HG02943 (cell line): ENCODE measurements at regions not wholly inside any gene's neighbourhood (a gene's known extent, or its start where the extent isn't known, plus 50 kb on each side); places are given as distances from the start of the nearest gene placed in this dataset.
A peak's percentile ranks its signal among the peaks of the same experiment; 100 is the strongest.
"Not testable (repeated sequence)": the region's sequence is repeated elsewhere in the genome, so short reads cannot be mapped to it uniquely, and the experiment has no call there.

Source experiments
- ATAC-seq: cut with Tn5 transposase; IDR thresholded peaks from one replicate; pipeline ENCODE4 v1.9.1; 2021; ENCODE audit warnings: mild to moderate bottlenecking, low read depth, moderate library complexity; ENCODE audit not compliant: unreplicated experiment

- not testable (repeated sequence) for ATAC-seq
These were observed 57.0 kb upstream of the NEUROD1 start for GRCh38 chr2:181737302-181737701.

- no peak for ATAC-seq
These were observed 57.8 kb upstream of the NEUROD1 start for GRCh38 chr2:181738074-181738473.

GRCh38 chr2:181738563-181738962 lies 58.2 kb upstream of the NEUROD1 start:
- no peak for ATAC-seq

- ATAC-seq, result no peak
These were observed 61.4 kb upstream of the NEUROD1 start for GRCh38 chr2:181741756-181742155.

- ATAC-seq, result no peak
These were observed 62.0 kb upstream of the NEUROD1 start for GRCh38 chr2:181742361-181742760.

- peak; percentile 61 for ATAC-seq
These were observed 62.8 kb upstream of the NEUROD1 start for GRCh38 chr2:181742922-181743722.

GRCh38 chr2:181743723-181744031 lies 63.4 kb upstream of the NEUROD1 start:
- no peak for ATAC-seq

- no peak for ATAC-seq
These were observed 65.7 kb upstream of the NEUROD1 start for GRCh38 chr2:181745796-181746540.

- ATAC-seq, result no peak
These were observed 66.5 kb upstream of the NEUROD1 start for GRCh38 chr2:181746844-181747243.

- ATAC-seq, result no peak
These were observed 70.0 kb upstream of the NEUROD1 start for GRCh38 chr2:181750305-181750704.

- ATAC-seq, result no peak
These were observed 71.1 kb upstream of the NEUROD1 start for GRCh38 chr2:181751266-181752030.

- no peak for ATAC-seq
These were observed 72.0 kb upstream of the NEUROD1 start for GRCh38 chr2:181752301-181752700.

GRCh38 chr2:181753686-181754085 lies 73.4 kb upstream of the NEUROD1 start:
- ATAC-seq, result no peak

- ATAC-seq, result no peak
These were observed 73.8 kb upstream of the NEUROD1 start for GRCh38 chr2:181754105-181754504.

- ATAC-seq, result no peak
These were observed 74.9 kb upstream of the NEUROD1 start for GRCh38 chr2:181755181-181755580.

GRCh38 chr2:181760521-181760920 lies 80.2 kb upstream of the NEUROD1 start:
- ATAC-seq, result no peak

GRCh38 chr2:181761175-181761574 lies 80.9 kb upstream of the NEUROD1 start:
- no peak for ATAC-seq

- no peak for ATAC-seq
These were observed 81.7 kb upstream of the NEUROD1 start for GRCh38 chr2:181762000-181762399.

GRCh38 chr2:181762848-181763247 lies 82.5 kb upstream of the NEUROD1 start:
- no peak for ATAC-seq

GRCh38 chr2:181763423-181763822 lies 83.1 kb upstream of the NEUROD1 start:
- ATAC-seq, result no peak
